IMR-90 (cell line): ENCODE measurements at regions not wholly inside any gene's neighbourhood (a gene's known extent, or its start where the extent isn't known, plus 50 kb on each side); places are given as distances from the start of the nearest gene placed in this dataset.

ENCODE experiments used
- ATAC-seq: fragments of 200-7000 bp; cut with Tn5 transposase; 2 replicates; pipeline ENCODE4 v1.9.1; 2020; ENCODE audit warnings: low read depth, mild to moderate bottlenecking, moderate library complexity
- BruUV-seq: library from RNA; stranded (reverse); fragments of 400-500 nt; replicated peaks from 2 replicates; lab custom pipeline; 2021; lab: Mats Ljungman, UMichigan
- CTCF ChIA-PET: fragments of 300-600 bp; formaldehyde crosslinking; extraction: SDS; loops from one replicate; lab custom pipeline; 2021; ENCODE audit warnings: antibody characterized with exemption; lab: Yijun Ruan, JAX
- POLR2A ChIA-PET: fragments of 300-600 bp; sonication (Branson Sonifier 250); formaldehyde crosslinking; loops from one replicate; lab custom pipeline; 2022; ENCODE audit warnings: antibody characterized with exemption; ENCODE audit not compliant: unreplicated experiment; lab: Charles Lee
- DNase-seq: peaks from one replicate; pipeline ENCODE4 v3.0.0; 2013
- H2AFZ ChIP-seq: replicated peaks from 2 replicates; pipeline ENCODE3; 2013; ENCODE audit warnings: low read length, mild to moderate bottlenecking; ENCODE audit not compliant: poor library complexity
- H2AK5ac ChIP-seq: 2 replicates; pipeline ENCODE4 v1.6.1; 2013; ENCODE audit warnings: low read depth, low read length, inconsistent platforms
- H2AK9ac ChIP-seq: replicated peaks from 2 replicates; pipeline ENCODE3; 2013; ENCODE audit warnings: mild to moderate bottlenecking, low read depth, low read length, moderate library complexity; ENCODE audit not compliant: poor library complexity
- H2BK120ac ChIP-seq: 2 replicates; pipeline ENCODE4 v1.6.1; 2013; ENCODE audit warnings: low read depth, low read length, inconsistent platforms
- H2BK15ac ChIP-seq: 3 replicates; pipeline ENCODE4 v1.6.1; 2013; ENCODE audit warnings: low read depth, low read length, inconsistent platforms
- H2BK20ac ChIP-seq: 2 replicates; pipeline ENCODE4 v1.6.1; 2013; ENCODE audit warnings: low read depth, mild to moderate bottlenecking, inconsistent platforms, low read length, moderate library complexity
- H2BK5ac ChIP-seq: 2 replicates; pipeline ENCODE4 v1.6.1; 2013; ENCODE audit warnings: mild to moderate bottlenecking, low read depth, low read length, inconsistent platforms; ENCODE audit not compliant: poor library complexity, severe bottlenecking
- H3K14ac ChIP-seq: replicated peaks from 2 replicates; pipeline ENCODE4 v1.6.1; 2013; ENCODE audit warnings: low read depth, low read length, inconsistent platforms
- H3K18ac ChIP-seq: 2 replicates; pipeline ENCODE4 v1.6.1; 2013; ENCODE audit warnings: low read depth, low read length, control low read depth
- H3K23ac ChIP-seq: 2 replicates; pipeline ENCODE4 v1.6.1; 2013; ENCODE audit warnings: low read depth, low read length, inconsistent platforms
- H3K27ac ChIP-seq: 2 replicates; pipeline ENCODE4 v1.5.1; 2013; ENCODE audit warnings: mild to moderate bottlenecking, control low read depth, low read length; ENCODE audit not compliant: insufficient read depth
- H3K27me3 ChIP-seq: 2 replicates; pipeline ENCODE4 v1.6.1; 2013; ENCODE audit warnings: low read length; ENCODE audit not compliant: control insufficient read depth, insufficient read depth
- H3K36me3 ChIP-seq: 2 replicates; pipeline ENCODE4 v1.6.1; 2013; ENCODE audit warnings: low read length, mixed read lengths; ENCODE audit not compliant: control insufficient read depth, insufficient read depth
- H3K4ac ChIP-seq: 2 replicates; pipeline ENCODE4 v1.6.1; 2013; ENCODE audit warnings: low read depth, low read length, inconsistent platforms
- H3K4me1 ChIP-seq: 2 replicates; pipeline ENCODE4 v1.6.1; 2013; ENCODE audit warnings: low read length, mixed read lengths; ENCODE audit not compliant: control insufficient read depth, insufficient read depth
- H3K4me2 ChIP-seq: 2 replicates; pipeline ENCODE4 v1.6.1; 2013; ENCODE audit warnings: low read depth, mild to moderate bottlenecking, control low read depth, low read length, moderate library complexity
- H3K4me3 ChIP-seq: 2 replicates; pipeline ENCODE4 v1.5.1; 2013; ENCODE audit warnings: low read depth, mild to moderate bottlenecking, control low read depth, low read length, moderate library complexity; ENCODE audit not compliant: insufficient read depth
- H3K56ac ChIP-seq: 2 replicates; pipeline ENCODE4 v1.6.1; 2013; ENCODE audit warnings: low read length, inconsistent platforms; ENCODE audit not compliant: insufficient read depth; ENCODE audit errors: extremely low read depth
- H3K79me1 ChIP-seq, 2 experiments: 2 replicates each; pipeline ENCODE4 v1.6.1; 2013; ENCODE audit warnings: low read length in 2 of 2, inconsistent platforms in 1 of 2, low read depth in 1 of 2
- H3K9ac ChIP-seq: 2 replicates; pipeline ENCODE4 v1.6.1; 2013; ENCODE audit warnings: low read depth, low read length, control low read depth
- H3K9me1 ChIP-seq: 2 replicates; pipeline ENCODE4 v1.6.1; 2013; ENCODE audit warnings: low read length, inconsistent platforms; ENCODE audit not compliant: insufficient read depth
- H3K9me3 ChIP-seq: 2 replicates; pipeline ENCODE4 v1.6.1; 2013; ENCODE audit warnings: low read length; ENCODE audit not compliant: control insufficient read depth, insufficient read depth
- H4K20me1 ChIP-seq: 2 replicates; pipeline ENCODE4 v1.6.1; 2013; ENCODE audit warnings: low read length, inconsistent platforms; ENCODE audit not compliant: insufficient read depth
- H4K5ac ChIP-seq: 2 replicates; pipeline ENCODE4 v1.6.1; 2013; ENCODE audit warnings: mild to moderate bottlenecking, low read depth, low read length, control low read depth
- H4K8ac ChIP-seq, 2 experiments: 2 replicates each; pipeline ENCODE4 v1.6.1; 2013; ENCODE audit warnings: low read depth in 2 of 2, low read length in 2 of 2, control low read depth in 1 of 2, inconsistent platforms in 1 of 2
- H4K91ac ChIP-seq: 2 replicates; pipeline ENCODE4 v1.6.1; 2013; ENCODE audit warnings: low read depth, low read length, inconsistent platforms; ENCODE audit not compliant: insufficient read depth
- BHLHE40 ChIP-seq: fragments of 150-350 bp; IDR thresholded peaks from 2 replicates; pipeline ENCODE4 v1.6.1; 2016; ENCODE audit warnings: mild to moderate bottlenecking, low read depth, low read length
- CEBPB ChIP-seq: IDR thresholded peaks from 2 replicates; pipeline ENCODE4 v1.6.1; 2012; ENCODE audit warnings: low read depth, low read length, improper control_type of control experiment
- CHD1 ChIP-seq: IDR thresholded peaks from 2 replicates; pipeline ENCODE4 v1.6.1; 2012; ENCODE audit warnings: low read depth, low read length, improper control_type of control experiment
- CTCF ChIP-seq: conservative IDR thresholded peaks from 2 replicates; pipeline ENCODE4 v1.5.1; 2012; ENCODE audit warnings: mild to moderate bottlenecking, low read depth, low read length, improper control_type of control experiment
- FOS ChIP-seq: fragments of 150-350 bp; IDR thresholded peaks from 2 replicates; pipeline ENCODE4 v1.6.1; 2016; ENCODE audit warnings: low read depth, low read length
- MAFK ChIP-seq: IDR thresholded peaks from 2 replicates; pipeline ENCODE4 v1.6.1; 2012; ENCODE audit warnings: low read depth, low read length, improper control_type of control experiment
- MXI1 ChIP-seq: IDR thresholded peaks from 2 replicates; pipeline ENCODE4 v1.6.1; 2012; ENCODE audit warnings: low read depth, mild to moderate bottlenecking, low read length, moderate library complexity, borderline replicate concordance
- NFE2L2 ChIP-seq: fragments of 150-350 bp; IDR thresholded peaks from 2 replicates; pipeline ENCODE4 v1.6.1; 2016; ENCODE audit warnings: low read depth, mild to moderate bottlenecking, low read length
- POLR2A ChIP-seq: IDR thresholded peaks from 2 replicates; pipeline ENCODE4 v1.6.1; 2012; ENCODE audit warnings: mild to moderate bottlenecking, low read depth, low read length
- RCOR1 ChIP-seq: IDR thresholded peaks from 2 replicates; pipeline ENCODE4 v1.6.1; 2012; ENCODE audit warnings: mild to moderate bottlenecking, low read length, improper control_type of control experiment; ENCODE audit not compliant: insufficient replicate concordance
- RFX5 ChIP-seq: IDR thresholded peaks from 2 replicates; pipeline ENCODE4 v1.8.0; 2012; ENCODE audit warnings: low read depth, mild to moderate bottlenecking, low read length, moderate library complexity
- SMC3 ChIP-seq: fragments of 150-350 bp; IDR thresholded peaks from 2 replicates; pipeline ENCODE4 v1.6.1; 2016; ENCODE audit warnings: low read depth, mild to moderate bottlenecking, antibody characterized with exemption, low read length, moderate library complexity
- USF2 ChIP-seq: fragments of 150-350 bp; IDR thresholded peaks from 2 replicates; pipeline ENCODE4 v1.6.1; 2017; ENCODE audit warnings: mild to moderate bottlenecking, antibody characterized with exemption, low read length, low read depth
- WGBS, 2 experiments: methylation state at CpG; one replicate each; pipeline versions ENCODE4 v1.1.5 to v1.1.7; 2013; ENCODE audit warnings: missing lambda C conversion rate in 2 of 2; ENCODE audit not compliant: insufficient read length in 1 of 2; ENCODE audit errors: extremely low coverage in 2 of 2; 5-methylcytosine and 5-hydroxymethylcytosine counted together
- dilution Hi-C: fragments of 300-500 bp; cut with HindIII; formaldehyde crosslinking; loops from one replicate; pipeline ENCODE4 v1.14.3; 2018; ENCODE audit warnings: low sequenced_read_pairs; ENCODE audit not compliant: unreplicated experiment
- in situ Hi-C: fragments of 300-500 bp; cut with MboI; formaldehyde crosslinking; loops from 3 replicates; pipeline ENCODE4 v1.14.3; 2019; ENCODE audit warnings: low sequenced_read_pairs, inconsistent platforms, mixed read lengths
- intact Hi-C: fragments of 100-400 bp; cut with micrococcal nuclease; formaldehyde crosslinking; loops from 2 replicates; pipeline ENCODE4 v1.10.0; 2022
- TF ChIP-seq, protein P1 (sequence below): fragments of 150-350 bp; IDR thresholded peaks from 2 replicates; pipeline ENCODE4 v1.6.1; 2016; ENCODE audit warnings: low read depth, mild to moderate bottlenecking, low read length, moderate library complexity, borderline replicate concordance

DNA sequence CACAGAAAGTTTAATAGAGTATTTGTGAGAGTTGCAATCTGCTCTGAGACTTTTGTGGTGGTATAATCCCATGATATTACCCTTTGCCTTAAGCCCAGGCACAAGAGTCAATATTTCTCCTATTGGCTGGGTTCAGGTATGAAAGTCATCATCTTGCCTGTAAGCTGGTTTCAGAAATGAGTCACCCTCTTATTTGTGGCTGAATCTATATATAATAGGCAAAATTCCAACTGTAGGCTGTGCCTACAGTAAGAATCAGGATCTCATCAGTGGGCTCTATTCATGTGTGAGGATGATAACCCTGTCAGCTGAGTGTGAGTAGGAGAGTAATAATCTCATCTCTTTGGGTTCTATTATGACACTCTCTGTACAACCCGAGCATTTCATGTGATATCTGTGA, 2103.1 kb downstream of the TP53TG3F start:
- Histone ChIP-seq H3K4me2 (no peak overlapping the region), H3K4me3 (no peak overlapping the region), H3K9me3 (peaks cover 14% of the 10 kb centered on the region), H4K5ac (no peak overlapping the region), H3K27me3 (no peaks in the 10 kb centered on the region), H2AK9ac (no peak overlapping the region), H3K36me3 (no peaks in the 10 kb centered on the region), H3K56ac (no peak overlapping the region), H3K4ac (no peak overlapping the region), H3K23ac (no peak overlapping the region), H4K20me1 (no peaks in the 10 kb centered on the region), H4K8ac (no peak overlapping the region), H3K27ac (no peak overlapping the region), H2BK5ac (no peak overlapping the region), H3K18ac (no peak overlapping the region), H2AFZ (no peak overlapping the region), H4K91ac (no peak overlapping the region), H3K9me1 (no peaks in the 10 kb centered on the region), H2BK15ac (no peak overlapping the region), H3K9ac (no peak overlapping the region), H3K14ac (no peak overlapping the region), H2BK120ac (no peak overlapping the region), H3K4me1 (no peaks in the 10 kb centered on the region), H3K79me1 (no peaks in the 10 kb centered on the region), H2AK5ac (no peak overlapping the region), H2BK20ac (no peak overlapping the region)
- DNase-seq (no peak), ATAC-seq (no peak)
- intact Hi-C loops, result no loop called here
- BruUV-seq, result no TSS peak
- in situ Hi-C loops, result no loop called here
- dilution Hi-C loops, result no loop called here
- ChIA-PET CTCF (no interaction called here), POLR2A (no interaction called here)
- WGBS, 2 experiments, result no CpG with 5 or more reads among the region's 1 CpG
- TF ChIP-seq, protein P1, sequence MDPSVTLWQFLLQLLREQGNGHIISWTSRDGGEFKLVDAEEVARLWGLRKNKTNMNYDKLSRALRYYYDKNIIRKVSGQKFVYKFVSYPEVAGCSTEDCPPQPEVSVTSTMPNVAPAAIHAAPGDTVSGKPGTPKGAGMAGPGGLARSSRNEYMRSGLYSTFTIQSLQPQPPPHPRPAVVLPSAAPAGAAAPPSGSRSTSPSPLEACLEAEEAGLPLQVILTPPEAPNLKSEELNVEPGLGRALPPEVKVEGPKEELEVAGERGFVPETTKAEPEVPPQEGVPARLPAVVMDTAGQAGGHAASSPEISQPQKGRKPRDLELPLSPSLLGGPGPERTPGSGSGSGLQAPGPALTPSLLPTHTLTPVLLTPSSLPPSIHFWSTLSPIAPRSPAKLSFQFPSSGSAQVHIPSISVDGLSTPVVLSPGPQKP, result no peak
- TF ChIP-seq CEBPB (no peak), POLR2A (no peak), RFX5 (no peak), CHD1 (no peak), MAFK (no peak), RCOR1 (no peak), CTCF (no peak), SMC3 (no peak), FOS (no peak), USF2 (no peak), NFE2L2 (no peak), BHLHE40 (no peak), MXI1 (no peak)
